NT2/D1 (cell line): ENCODE measurements at regions not wholly inside any gene's neighbourhood (a gene's known extent, or its start where the extent isn't known, plus 50 kb on each side); places are given as distances from the start of the nearest gene placed in this dataset.

Experiments
- SUZ12 ChIP-seq: IDR thresholded peaks from 2 replicates; pipeline ENCODE4 v1.6.1; 2011; ENCODE audit not compliant: insufficient read length, insufficient read depth; ENCODE audit errors: extremely low read depth
- YY1 ChIP-seq: IDR thresholded peaks from 2 replicates; pipeline ENCODE4 v1.6.1; 2011; ENCODE audit not compliant: insufficient read length, insufficient read depth
- ZNF274 ChIP-seq: IDR thresholded peaks from 2 replicates; pipeline ENCODE4 v1.6.1; 2011; ENCODE audit warnings: mild to moderate bottlenecking, low read depth, low read length

DNA sequence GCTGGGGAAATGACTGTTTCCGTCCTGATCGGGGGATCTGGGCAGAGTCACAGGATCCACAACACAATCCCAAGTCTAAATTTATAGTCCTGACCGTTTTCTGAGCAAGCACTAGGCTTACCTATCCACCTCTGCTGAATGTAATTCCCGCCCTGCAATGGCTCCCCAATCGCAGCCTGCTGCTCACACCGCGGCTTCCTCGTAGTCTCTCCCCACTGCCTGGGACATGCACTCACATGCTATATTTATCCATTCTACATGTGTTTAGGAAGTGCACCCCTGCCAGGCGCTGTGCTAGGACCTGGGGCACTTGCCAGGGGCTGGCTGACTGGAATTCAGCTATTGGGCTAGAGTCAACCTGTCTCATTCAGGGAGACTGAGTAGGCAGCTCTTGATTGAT lies 246.6 kb upstream of the CSF3R start:
- TF ChIP-seq YY1 (no peak), ZNF274 (no peak), SUZ12 (no peak)
